ENCODE measurements at regions not wholly inside any gene's neighbourhood (a gene's known extent, or its start where the extent isn't known, plus 50 kb on each side); places are given as distances from the start of the nearest gene placed in this dataset.
"Not testable (repeated sequence)": the region's sequence is repeated elsewhere in the genome, so short reads cannot be mapped to it uniquely, and the experiment has no call there.

- no peak for FAIRE-seq
These were observed 264.0 kb upstream of the AGTR1 start for GRCh38 chr3:148433665-148434064.

DNA sequence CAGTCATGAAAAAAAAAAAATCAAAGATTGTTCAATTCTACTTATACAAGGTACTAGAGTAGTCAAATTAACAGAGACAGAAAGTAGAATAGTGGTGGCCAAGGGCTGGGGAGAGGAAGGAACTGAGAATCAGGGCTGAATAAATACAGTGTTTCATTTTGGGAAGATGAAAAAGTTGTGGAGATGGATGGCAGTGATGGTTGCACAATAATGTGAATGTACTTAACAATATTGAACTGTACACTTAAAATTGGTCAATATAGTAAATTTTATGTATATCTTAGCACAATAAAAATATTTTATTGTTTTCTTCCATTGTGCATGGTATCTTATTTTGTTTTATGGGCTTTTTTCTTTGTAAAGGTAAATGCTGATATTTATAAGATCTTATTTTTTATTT, 262.2 kb upstream of the AGTR1 start:
- no peak for FAIRE-seq

DNA sequence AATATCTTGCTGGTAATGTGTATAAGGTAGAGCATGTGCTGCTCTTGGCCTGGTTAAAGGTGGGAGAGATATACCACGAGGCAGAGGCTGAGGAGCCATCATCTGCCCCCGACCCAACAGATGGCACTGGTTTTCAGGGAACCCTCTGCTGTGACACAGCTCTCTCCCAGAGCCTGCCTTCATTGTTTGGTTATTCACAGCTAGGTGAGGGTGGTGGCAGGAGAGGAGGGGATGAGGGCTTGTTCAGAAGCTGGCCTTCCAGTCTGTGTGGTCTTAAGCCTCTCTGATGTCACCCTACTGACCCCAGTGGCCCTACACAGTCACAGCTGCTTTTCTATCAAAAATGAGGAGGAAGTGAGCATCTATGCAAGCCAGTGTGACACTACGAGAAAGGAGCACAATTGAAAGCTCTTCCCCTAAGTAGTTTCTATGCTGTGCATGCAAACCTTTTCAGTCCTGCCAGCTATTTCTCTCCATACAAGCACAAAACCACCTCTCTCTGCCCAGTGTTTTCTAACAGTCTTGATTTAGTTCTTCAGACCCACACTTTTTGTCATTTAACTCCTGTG, 258.4 kb upstream of the AGTR1 start:
- FAIRE-seq: no peak

GRCh38 chr3:148441191-148441590, 256.5 kb upstream of the AGTR1 start:
- no peak for FAIRE-seq

- no peak for FAIRE-seq
These were observed 246.9 kb upstream of the AGTR1 start for GRCh38 chr3:148450819-148451218.

GRCh38 chr3:148451969-148452368, 245.7 kb upstream of the AGTR1 start:
- no peak for FAIRE-seq

- no peak for FAIRE-seq
These were observed 243.9 kb upstream of the AGTR1 start for GRCh38 chr3:148453781-148454191.

DNA sequence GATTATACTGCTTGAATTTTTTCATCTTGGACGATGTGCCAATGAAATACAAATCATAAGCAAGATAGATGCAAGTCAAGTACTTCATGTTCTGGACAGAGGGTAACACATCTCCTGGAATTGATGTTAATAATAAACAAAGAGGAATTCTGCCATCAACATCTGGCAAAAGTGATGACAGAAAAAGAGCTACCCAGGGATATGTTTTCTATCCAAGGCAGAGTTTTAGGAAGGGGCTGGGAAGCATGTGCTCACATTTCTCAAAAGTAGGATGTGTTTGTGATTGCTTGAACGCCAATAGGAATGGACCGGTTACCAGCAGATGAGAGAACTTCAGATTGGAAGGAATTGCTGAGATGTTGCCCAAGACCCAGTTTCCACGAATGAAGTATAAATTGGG, 242.6 kb upstream of the AGTR1 start:
- FAIRE-seq: no peak

DNA sequence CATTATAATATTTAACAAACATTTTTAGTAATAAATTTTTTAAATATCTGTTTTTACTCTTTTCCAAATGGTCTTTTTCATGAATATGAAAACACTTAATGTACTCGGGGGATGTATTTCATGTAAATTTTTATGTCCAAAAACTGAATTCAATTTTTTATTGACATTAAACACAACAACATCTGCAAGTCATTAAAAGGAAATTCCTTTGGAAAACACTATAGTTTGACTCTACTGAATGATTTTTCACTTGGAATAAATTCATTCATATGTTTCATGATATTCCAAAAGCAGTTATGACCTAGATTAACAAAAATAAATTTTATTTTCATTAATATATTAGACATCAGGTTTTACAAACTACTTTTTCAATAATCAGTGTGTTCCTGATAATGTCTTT, 239.8 kb upstream of the AGTR1 start:
- peak; percentile 70 for FAIRE-seq

DNA sequence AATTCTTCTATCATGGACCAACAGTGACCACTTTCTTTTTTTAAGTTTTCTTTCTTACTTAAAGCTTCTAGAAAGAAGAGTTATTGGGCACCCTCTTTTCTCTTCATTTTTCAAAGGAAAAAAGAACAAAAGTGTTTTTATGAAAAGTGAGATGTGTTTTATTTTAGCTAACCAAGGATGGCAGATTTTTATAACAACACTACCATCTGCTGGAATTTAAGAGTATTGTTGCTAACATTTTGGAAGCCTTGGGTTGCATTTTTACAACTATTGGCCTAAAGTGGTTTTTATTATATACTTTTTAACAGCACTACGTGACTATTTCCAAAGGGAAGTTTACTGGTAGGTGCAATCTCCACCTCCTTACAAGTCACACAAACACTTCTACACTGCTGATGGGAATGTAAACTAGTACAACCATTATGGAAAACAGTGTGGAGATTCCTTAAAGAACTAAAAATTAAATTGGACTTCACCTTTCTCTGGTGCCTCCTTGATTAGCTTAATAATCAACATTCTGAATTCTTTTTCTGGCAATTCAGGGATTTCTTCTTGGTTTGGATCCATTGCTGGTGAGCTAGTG, 237.7 kb upstream of the AGTR1 start:
- peak; percentile 80 for FAIRE-seq

- FAIRE-seq: no peak
These were observed 237.0 kb upstream of the AGTR1 start for GRCh38 chr3:148460686-148461085.

DNA sequence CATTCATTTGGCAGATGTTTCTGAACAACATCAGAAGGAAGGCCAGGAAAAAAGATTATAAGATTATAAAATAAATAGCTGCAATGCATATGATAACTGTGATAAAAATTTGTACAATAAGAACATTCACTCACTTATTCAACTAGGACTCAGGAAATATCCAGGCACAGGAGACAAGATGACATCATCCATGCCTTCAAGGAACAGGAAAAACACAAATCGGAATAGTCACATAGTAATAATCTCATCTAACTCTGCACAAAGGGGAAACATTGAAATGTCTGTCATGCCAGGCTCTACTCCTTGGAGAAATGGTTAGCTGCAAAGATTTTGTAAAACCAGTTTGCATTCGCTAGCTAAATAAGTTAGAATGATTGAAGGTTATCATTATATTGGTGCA, 233.5 kb upstream of the AGTR1 start:
- FAIRE-seq: no peak

- no peak for FAIRE-seq
These were observed 231.6 kb upstream of the AGTR1 start for GRCh38 chr3:148466143-148466542.

- no peak for FAIRE-seq
These were observed 230.5 kb upstream of the AGTR1 start for GRCh38 chr3:148466980-148467740.

DNA sequence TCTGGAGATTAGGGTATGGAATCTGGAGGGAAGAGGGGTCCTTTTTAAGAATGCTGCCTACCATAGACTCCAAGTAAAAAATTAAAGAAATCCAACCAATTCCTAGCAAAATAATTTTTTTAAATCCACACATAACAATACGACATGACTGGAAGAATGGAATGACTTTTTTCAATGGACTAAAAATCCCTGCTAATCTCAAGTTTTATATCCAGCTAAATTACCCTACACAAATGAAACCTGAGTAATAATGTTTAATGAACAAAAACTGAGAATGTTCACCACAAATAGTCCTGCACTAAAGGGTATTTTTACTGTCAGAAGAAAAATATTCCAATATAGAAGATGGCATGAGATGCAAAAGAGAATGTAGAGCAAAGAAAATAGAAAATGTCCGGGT, 220.3 kb upstream of the AGTR1 start:
- no peak for FAIRE-seq

- FAIRE-seq: no peak
These were observed 204.1 kb upstream of the AGTR1 start for GRCh38 chr3:148493631-148494030.

DNA sequence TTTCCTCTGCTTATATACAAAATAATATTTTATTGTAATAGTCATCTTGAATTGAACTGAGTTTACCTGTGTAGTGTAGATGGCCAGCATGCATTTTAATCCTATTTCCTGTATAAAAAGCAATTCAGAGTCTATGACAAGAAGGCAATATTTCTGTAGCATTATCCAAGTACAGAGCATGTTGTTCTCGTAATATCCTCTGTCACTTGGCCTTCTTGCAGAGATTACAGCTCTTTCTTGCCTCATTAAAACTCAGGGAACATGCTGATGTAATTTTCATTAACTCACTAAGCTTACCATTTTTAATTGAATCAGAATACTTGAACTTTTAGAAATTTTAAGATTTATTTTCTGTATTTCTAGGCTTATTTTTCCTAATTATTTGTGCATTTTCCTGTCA, 203.3 kb upstream of the AGTR1 start:
- no peak for FAIRE-seq

GRCh38 chr3:148500881-148501280, 196.8 kb upstream of the AGTR1 start:
- no peak for FAIRE-seq

DNA sequence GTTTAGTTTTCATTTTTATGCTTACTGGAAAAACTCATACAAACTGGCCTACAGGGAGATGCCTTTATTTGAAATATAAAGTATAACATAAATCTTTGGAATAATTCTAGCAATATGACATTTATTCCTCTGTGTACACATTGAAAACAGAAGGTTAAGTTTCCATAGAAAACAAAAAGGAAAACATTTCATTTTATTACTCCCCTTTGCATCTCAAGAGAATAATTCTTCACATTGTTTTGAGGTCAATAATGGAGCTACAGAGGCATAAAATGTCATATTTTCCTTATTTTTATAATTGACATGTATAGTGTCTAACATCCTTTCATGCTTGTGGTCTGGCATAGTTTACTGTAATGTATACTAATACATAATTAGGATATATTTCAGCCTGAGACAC, 187.6 kb upstream of the AGTR1 start:
- no peak for FAIRE-seq

GRCh38 chr3:148510561-148510960, 187.1 kb upstream of the AGTR1 start:
- FAIRE-seq: no peak

DNA sequence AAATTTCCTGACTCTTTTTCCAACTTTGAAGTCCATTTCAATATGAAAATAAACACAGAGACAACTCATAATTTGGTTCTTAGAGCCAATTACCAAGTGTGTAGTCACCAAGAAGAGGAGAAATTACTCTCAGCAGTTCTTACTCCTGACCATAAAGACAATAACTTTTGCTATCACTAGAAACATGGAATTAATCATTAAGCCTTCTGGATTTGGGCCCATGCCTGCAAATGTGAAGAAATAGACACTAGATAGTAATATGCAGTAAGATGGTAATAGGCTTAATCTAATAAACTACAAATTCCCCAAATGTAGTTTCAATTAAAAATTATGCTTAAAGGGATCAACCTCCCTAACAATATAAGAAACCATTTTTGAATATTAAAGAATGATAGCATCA, 185.1 kb upstream of the AGTR1 start:
- no peak for FAIRE-seq

DNA sequence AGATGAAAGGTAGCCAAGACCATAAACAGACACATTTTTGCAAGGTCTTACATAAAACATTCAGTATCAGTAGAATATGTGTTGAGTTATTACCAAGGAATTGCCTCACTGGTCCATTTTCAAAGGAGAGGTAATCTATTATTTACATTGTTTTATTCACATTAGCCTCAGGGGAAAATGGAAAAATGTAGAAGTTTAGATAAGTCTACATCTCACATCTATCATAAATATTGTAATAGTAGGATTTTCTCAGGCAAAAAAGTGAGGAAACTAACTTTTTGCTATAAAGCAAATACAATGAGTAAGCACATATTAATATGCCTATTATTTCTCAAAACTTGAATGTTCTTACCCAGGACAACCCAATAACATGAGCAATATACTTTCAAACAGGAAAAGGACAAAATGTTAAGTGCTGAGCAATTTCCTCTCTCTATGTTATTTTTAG, 184.6 kb upstream of the AGTR1 start:
- no peak for FAIRE-seq

DNA sequence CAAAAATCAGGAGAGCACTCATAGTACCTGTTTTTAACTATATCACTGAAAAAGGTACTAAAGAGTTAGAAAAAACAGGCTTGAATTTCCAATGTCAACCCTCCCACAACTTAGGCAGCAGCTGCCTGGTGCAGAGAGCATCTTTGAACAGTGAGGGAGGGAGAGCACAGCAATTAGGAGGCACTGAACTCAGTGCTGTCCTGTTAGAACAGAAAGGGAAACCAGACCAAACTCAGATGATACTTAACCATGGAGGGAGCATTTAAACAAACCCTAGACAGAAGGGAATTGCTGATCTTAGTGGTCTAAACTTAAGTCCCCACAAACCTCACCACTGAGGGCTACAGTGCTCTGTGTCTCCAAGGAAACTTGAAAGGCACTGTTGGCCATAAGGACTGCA, 179.2 kb upstream of the AGTR1 start:
- FAIRE-seq: no peak

GRCh38 chr3:148525621-148526020, 172.1 kb upstream of the AGTR1 start:
- FAIRE-seq: not testable (repeated sequence)

- FAIRE-seq: no peak
These were observed 169.7 kb upstream of the AGTR1 start for GRCh38 chr3:148528024-148528423.

Measured in A204.1 (cell line).